GM18858 (cell line): ENCODE measurements at regions not wholly inside any gene's neighbourhood (a gene's known extent, or its start where the extent isn't known, plus 50 kb on each side); places are given as distances from the start of the nearest gene placed in this dataset.
A peak's percentile ranks its signal among the peaks of the same experiment; 100 is the strongest.
"Not testable (repeated sequence)": the region's sequence is repeated elsewhere in the genome, so short reads cannot be mapped to it uniquely, and the experiment has no call there.

Source experiments
- ATAC-seq: cut with Tn5 transposase; IDR thresholded peaks from one replicate; pipeline ENCODE4 v1.9.1; 2021; ENCODE audit not compliant: unreplicated experiment

- peak; percentile 100 for ATAC-seq
Observed at GRCh38 chr9:117936185-117937130, 232.3 kb downstream of the TLR4 start.

GRCh38 chr9:117938086-117938485, 233.9 kb downstream of the TLR4 start:
- no peak for ATAC-seq

- ATAC-seq, result no peak
Observed at GRCh38 chr9:117938896-117939295, 234.7 kb downstream of the TLR4 start.

GRCh38 chr9:117944750-117945149, 240.5 kb downstream of the TLR4 start:
- ATAC-seq, result not testable (repeated sequence)

GRCh38 chr9:117945286-117945685, 241.1 kb downstream of the TLR4 start:
- ATAC-seq, result no peak

GRCh38 chr9:117951127-117951526, 246.9 kb downstream of the TLR4 start:
- no peak for ATAC-seq

GRCh38 chr9:117952581-117952980, 248.4 kb downstream of the TLR4 start:
- ATAC-seq, result no peak

- ATAC-seq, result no peak
Observed at GRCh38 chr9:117957267-117957666, 253.1 kb downstream of the TLR4 start.

GRCh38 chr9:117958726-117959125, 254.5 kb downstream of the TLR4 start:
- ATAC-seq, result no peak

- no peak for ATAC-seq
Observed at GRCh38 chr9:117963493-117964090, 259.4 kb downstream of the TLR4 start.

GRCh38 chr9:117970276-117971050, 266.3 kb downstream of the TLR4 start:
- no peak for ATAC-seq

GRCh38 chr9:117974108-117974507, 269.9 kb downstream of the TLR4 start:
- ATAC-seq, result no peak

GRCh38 chr9:117979914-117980313, 275.7 kb downstream of the TLR4 start:
- ATAC-seq, result no peak

GRCh38 chr9:117987945-117988344, 283.7 kb downstream of the TLR4 start:
- ATAC-seq, result no peak

GRCh38 chr9:117992006-117992405, 287.8 kb downstream of the TLR4 start:
- no peak for ATAC-seq

GRCh38 chr9:118000581-118000980, 296.4 kb downstream of the TLR4 start:
- no peak for ATAC-seq

GRCh38 chr9:118003240-118003639, 299.0 kb downstream of the TLR4 start:
- no peak for ATAC-seq

GRCh38 chr9:118008246-118008645, 304.0 kb downstream of the TLR4 start:
- no peak for ATAC-seq

- ATAC-seq, result no peak
Observed at GRCh38 chr9:118009614-118010013, 305.4 kb downstream of the TLR4 start.

- no peak for ATAC-seq
Observed at GRCh38 chr9:118017607-118018122, 313.5 kb downstream of the TLR4 start.

- no peak for ATAC-seq
Observed at GRCh38 chr9:118023644-118024043, 319.4 kb downstream of the TLR4 start.
